GM06990 (cell line): ENCODE measurements at regions not wholly inside any gene's neighbourhood (a gene's known extent, or its start where the extent isn't known, plus 50 kb on each side); places are given as distances from the start of the nearest gene placed in this dataset.
"Not testable (repeated sequence)": the region's sequence is repeated elsewhere in the genome, so short reads cannot be mapped to it uniquely, and the experiment has no call there.

Experiments
- DNase-seq: peaks from one replicate; pipeline ENCODE4 v3.0.0-alpha.2; 2011; ENCODE audit not compliant: insufficient read length; ENCODE audit errors: extremely low read depth
- H3K27me3 ChIP-seq: replicated peaks from 2 replicates; pipeline ENCODE4 v1.6.0; 2011; ENCODE audit warnings: low read length; ENCODE audit not compliant: control insufficient read depth, insufficient read depth
- H3K36me3 ChIP-seq: 2 replicates; pipeline ENCODE4 v1.5.1; 2011; ENCODE audit warnings: low read length; ENCODE audit not compliant: control insufficient read depth, insufficient read depth
- H3K4me3 ChIP-seq: replicated peaks from 2 replicates; pipeline ENCODE4 v1.5.1; 2011; ENCODE audit warnings: low read depth, mild to moderate bottlenecking, control low read depth, low read length
- CTCF ChIP-seq: IDR thresholded peaks from 2 replicates; pipeline ENCODE4 v1.5.1; 2011; ENCODE audit warnings: low read length, control low read depth, mild to moderate bottlenecking, inconsistent platforms; ENCODE audit not compliant: insufficient read depth, poor library complexity, severe bottlenecking

- no peak for DNase-seq
- TF ChIP-seq CTCF, result no peak
- Histone ChIP-seq H3K36me3 (no peaks in the 10 kb centered on the region), H3K27me3 (no peaks in the 10 kb centered on the region), H3K4me3 (no peak overlapping the region)
Measured at GRCh38 chr2:17228461-17228860, 289.8 kb downstream of the RAD51AP2 start.

- no peak overlapping the region for H3K4me3 ChIP-seq
- H3K27me3 ChIP-seq, result no peaks in the 10 kb centered on the region
- no peaks in the 10 kb centered on the region for H3K36me3 ChIP-seq
- TF ChIP-seq CTCF, result no peak
- no peak for DNase-seq
Measured at GRCh38 chr2:17227856-17228255, 290.4 kb downstream of the RAD51AP2 start.

GRCh38 chr2:17226941-17227490, 291.2 kb downstream of the RAD51AP2 start:
- H3K27me3 ChIP-seq, result no peaks in the 10 kb centered on the region
- H3K36me3 ChIP-seq, result no peaks in the 10 kb centered on the region
- DNase-seq, result no peak
- H3K4me3 ChIP-seq, result no peak overlapping the region
- TF ChIP-seq CTCF, result no peak

- Histone ChIP-seq H3K36me3 (no peaks in the 10 kb centered on the region), H3K27me3 (no peaks in the 10 kb centered on the region), H3K4me3 (no peak overlapping the region)
- DNase-seq, result no peak
- TF ChIP-seq CTCF, result no peak
Measured at GRCh38 chr2:17223211-17223610, 295.0 kb downstream of the RAD51AP2 start.

- DNase-seq, result no peak
- no peaks in the 10 kb centered on the region for H3K27me3 ChIP-seq
- TF ChIP-seq CTCF, result no peak
- H3K4me3 ChIP-seq, result no peak overlapping the region
- H3K36me3 ChIP-seq, result no peaks in the 10 kb centered on the region
Measured at GRCh38 chr2:17208511-17208910, 309.7 kb downstream of the RAD51AP2 start.

- H3K27me3 ChIP-seq, result no peaks in the 10 kb centered on the region
- TF ChIP-seq CTCF, result no peak
- H3K4me3 ChIP-seq, result no peak overlapping the region
- no peaks in the 10 kb centered on the region for H3K36me3 ChIP-seq
- no peak for DNase-seq
Measured at GRCh38 chr2:17206771-17207170, 311.5 kb downstream of the RAD51AP2 start.

GRCh38 chr2:17204214-17204613, 314.0 kb downstream of the RAD51AP2 start:
- DNase-seq, H3K4me3 ChIP-seq, H3K36me3 ChIP-seq, H3K27me3 ChIP-seq: not testable (repeated sequence)

GRCh38 chr2:17202628-17203027, 315.6 kb downstream of the RAD51AP2 start:
- H3K27me3 ChIP-seq, H3K36me3 ChIP-seq, DNase-seq, H3K4me3 ChIP-seq: not testable (repeated sequence)
